HCT116 (cell line): ENCODE measurements at regions not wholly inside any gene's neighbourhood (a gene's known extent, or its start where the extent isn't known, plus 50 kb on each side); places are given as distances from the start of the nearest gene placed in this dataset.

Source experiments
- ATAC-seq: fragments of 200-7000 bp; cut with Tn5 transposase; 2 replicates; pipeline ENCODE4 v1.9.1; 2020; ENCODE audit warnings: mild to moderate bottlenecking, moderate library complexity
- BruUV-seq: library from RNA; stranded (reverse); fragments of 400-500 nt; replicated peaks from 2 replicates; lab custom pipeline; 2021; lab: Mats Ljungman, UMichigan
- CTCF ChIA-PET: fragments of 300-600 bp; sonication (Branson Sonifier 250); formaldehyde crosslinking; loops from one replicate; lab custom pipeline; 2021; ENCODE audit warnings: antibody characterized with exemption; lab: Charles Lee
- POLR2A ChIA-PET: fragments of 300-600, 350-600 bp; sonication (Branson Sonifier 250); formaldehyde crosslinking; loops from one replicate; lab custom pipeline; 2021; ENCODE audit warnings: antibody characterized with exemption; lab: Charles Lee
- RAD21 ChIA-PET, 2 experiments: fragments of 300-600 bp; sonication (Branson Sonifier 250); formaldehyde crosslinking; loops; one replicate each; lab custom pipeline; 2023; ENCODE audit warnings: low total read pairs in 2 of 2; ENCODE audit not compliant: uncharacterized antibody in 2 of 2, unreplicated experiment in 2 of 2, low non-redundant PET in 1 of 2; lab: Charles Lee
- DNase-seq: peaks from one replicate; pipeline ENCODE4 v3.0.0-alpha.2; 2010; ENCODE audit warnings: low read depth, low spot score
- H2AFZ ChIP-seq: fragments of 200-600 bp; shearing (Covaris generic), sonication (generic); 2 replicates; pipeline ENCODE4 v1.6.1; 2017; ENCODE audit warnings: low read depth, mixed run types, mixed read lengths, antibody characterized with exemption, low read length; ENCODE audit not compliant: poor library complexity, severe bottlenecking
- H3K27ac ChIP-seq: 2 replicates; pipeline ENCODE4 v1.5.1; 2012; ENCODE audit warnings: low read depth, low read length
- H3K27me3 ChIP-seq: fragments of 200-600 bp; sonication (generic); 2 replicates; pipeline ENCODE4 v1.6.1; 2016; ENCODE audit warnings: mixed run types, low read length, mixed read lengths; ENCODE audit not compliant: insufficient read depth
- H3K36me3 ChIP-seq, 2 experiments: fragments of 200-500 bp in 1 of 2; fragments of 200-600 bp in 1 of 2; sonication (Bioruptor generic) in 1 of 2; sonication (generic) in 1 of 2; 2 replicates each; pipeline versions ENCODE4 v1.5.1 to v1.6.1; 2014 to 2016; ENCODE audit warnings: low read length in 2 of 2, inconsistent platforms in 1 of 2, mixed read lengths in 1 of 2, mixed run types in 1 of 2; ENCODE audit not compliant: insufficient read depth in 2 of 2, control insufficient read depth in 1 of 2
- H3K4me1 ChIP-seq, 2 experiments: fragments of 200-600 bp in 1 of 2; sonication (generic) in 1 of 2; 2 replicates each; pipeline versions ENCODE4 v1.5.1 to v1.6.1; 2012 to 2017; ENCODE audit warnings: low read length in 2 of 2, inconsistent platforms in 1 of 2, mild to moderate bottlenecking in 1 of 2, mixed read lengths in 1 of 2, mixed run types in 1 of 2, moderate library complexity in 1 of 2; ENCODE audit not compliant: insufficient read depth in 2 of 2, control insufficient read depth in 1 of 2
- H3K4me2 ChIP-seq: fragments of 200-600 bp; sonication (generic); 2 replicates; pipeline ENCODE4 v1.6.1; 2017; ENCODE audit warnings: mixed run types, low read length, mixed read lengths
- H3K4me3 ChIP-seq, 2 experiments: fragments of 200-600 bp in 1 of 2; sonication (generic) in 1 of 2; replicated peaks in 1 of 2; 2 replicates each; pipeline ENCODE4 v1.5.1; 2011 to 2016; ENCODE audit warnings: low read length in 2 of 2, control low read depth in 1 of 2, low read depth in 1 of 2, mild to moderate bottlenecking in 1 of 2, mixed read lengths in 1 of 2, mixed run types in 1 of 2
- H3K79me2 ChIP-seq: fragments of 200-600 bp; sonication (generic); 2 replicates; pipeline ENCODE4 v1.6.1; 2017; ENCODE audit warnings: mild to moderate bottlenecking, mixed run types, low read length, moderate library complexity, mixed read lengths; ENCODE audit not compliant: insufficient read depth
- H3K9ac ChIP-seq: fragments of 200-600 bp; sonication (generic); 2 replicates; pipeline ENCODE4 v1.6.1; 2016; ENCODE audit warnings: low read length, mixed read lengths
- H3K9me2 ChIP-seq: fragments of 200-600 bp; sonication (generic), shearing (Covaris generic); 2 replicates; pipeline ENCODE4 v1.6.1; 2017; ENCODE audit warnings: mixed run types, mild to moderate bottlenecking, moderate library complexity; ENCODE audit not compliant: insufficient read depth
- H3K9me3 ChIP-seq, 2 experiments: fragments of 200-500 bp in 1 of 2; fragments of 200-600 bp in 1 of 2; sonication (Bioruptor generic) in 1 of 2; sonication (generic) in 1 of 2; 2 replicates each; pipeline ENCODE4 v1.6.1; 2014 to 2017; ENCODE audit warnings: low read length in 2 of 2, mixed read lengths in 2 of 2, inconsistent platforms in 1 of 2, low read depth in 1 of 2, mild to moderate bottlenecking in 1 of 2, mixed run types in 1 of 2, moderate library complexity in 1 of 2; ENCODE audit not compliant: control insufficient read depth in 1 of 2, insufficient read depth in 1 of 2
- H4K20me1 ChIP-seq: fragments of 200-600 bp; sonication (generic), shearing (Covaris generic); 2 replicates; pipeline ENCODE4 v1.6.1; 2017; ENCODE audit warnings: mixed run types, mild to moderate bottlenecking, moderate library complexity; ENCODE audit not compliant: insufficient read depth
- ATF3 ChIP-seq: IDR thresholded peaks from 2 replicates; pipeline ENCODE4 v1.6.1; 2012
- CBX3 ChIP-seq: IDR thresholded peaks from 2 replicates; pipeline ENCODE4 v1.6.1; 2012; ENCODE audit warnings: low read depth
- CEBPB ChIP-seq: IDR thresholded peaks from 2 replicates; pipeline ENCODE4 v1.6.1; 2012; ENCODE audit warnings: low read depth
- CTCF ChIP-seq, 3 experiments: fragments of 200-600 bp in 1 of 3; sonication (generic) in 1 of 3; IDR thresholded peaks in 2 of 3; conservative IDR thresholded peaks in 1 of 3; 2 replicates each; pipeline ENCODE4 v1.5.1; 2012 to 2017; ENCODE audit warnings: low read depth in 2 of 3, low read length in 2 of 3, antibody characterized with exemption in 1 of 3, borderline replicate concordance in 1 of 3, control low read depth in 1 of 3, mild to moderate bottlenecking in 1 of 3, mixed read lengths in 1 of 3, mixed run types in 1 of 3, moderate library complexity in 1 of 3; ENCODE audit not compliant: insufficient read depth in 1 of 3
- EGR1 ChIP-seq: IDR thresholded peaks from 2 replicates; pipeline ENCODE4 v1.6.1; 2012; ENCODE audit warnings: low read depth
- EZH2phosphoT487 ChIP-seq: fragments of 200-600 bp; IDR thresholded peaks from 2 replicates; pipeline ENCODE4 v1.6.1; 2018; ENCODE audit warnings: antibody characterized with exemption, borderline replicate concordance
- FOSL1 ChIP-seq: IDR thresholded peaks from 2 replicates; pipeline ENCODE4 v1.6.1; 2012; ENCODE audit warnings: low read depth
- JUND ChIP-seq: IDR thresholded peaks from 2 replicates; pipeline ENCODE4 v1.6.1; 2012
- MAX ChIP-seq: IDR thresholded peaks from 2 replicates; pipeline ENCODE4 v1.6.1; 2012
- POLR2A ChIP-seq: IDR thresholded peaks from 2 replicates; pipeline ENCODE4 v1.7.0; 2011; ENCODE audit warnings: borderline replicate concordance; ENCODE audit not compliant: insufficient read depth, insufficient read length; ENCODE audit errors: extremely low read depth
- RAD21 ChIP-seq: IDR thresholded peaks from 2 replicates; pipeline ENCODE4 v1.6.1; 2012; ENCODE audit warnings: low read depth, mild to moderate bottlenecking
- SP1 ChIP-seq: IDR thresholded peaks from 2 replicates; pipeline ENCODE4 v1.6.1; 2012; ENCODE audit warnings: low read depth
- SRF ChIP-seq: IDR thresholded peaks from 2 replicates; pipeline ENCODE4 v1.6.1; 2012; ENCODE audit warnings: low read depth
- TCF7L2 ChIP-seq: IDR thresholded peaks from 2 replicates; pipeline ENCODE4 v1.7.0; 2011; ENCODE audit warnings: borderline replicate concordance, inconsistent platforms; ENCODE audit not compliant: insufficient read depth, insufficient read length; ENCODE audit errors: extremely low read depth
- YY1 ChIP-seq: IDR thresholded peaks from 2 replicates; pipeline ENCODE4 v1.6.1; 2011; ENCODE audit warnings: low read length, low read depth, moderate library complexity, mild to moderate bottlenecking; ENCODE audit not compliant: insufficient replicate concordance; ENCODE audit errors: extremely low read depth
- ZBTB33 ChIP-seq: IDR thresholded peaks from 2 replicates; pipeline ENCODE4 v1.6.1; 2011; ENCODE audit warnings: mild to moderate bottlenecking, low read length, moderate library complexity; ENCODE audit not compliant: insufficient replicate concordance; ENCODE audit errors: extremely low read depth
- ZFX ChIP-seq: fragments of 450-650 bp; IDR thresholded peaks from 2 replicates; pipeline ENCODE4 v1.6.1; 2017
- intact Hi-C: fragments of 100-400 bp; cut with micrococcal nuclease; formaldehyde crosslinking; loops from 2 replicates; pipeline ENCODE4 v1.10.0; 2022

GRCh38 chr6:11875325-11876109 lies 96.9 kb upstream of the ADTRP start:
- BruUV-seq, result no TSS peak
- ATAC-seq, result no peak
- intact Hi-C loops, result no loop called here

More at GRCh38 chr6:11875325-11876109, 96.9 kb upstream of the ADTRP start:
- CTCF ChIA-PET, result no interaction called here
- RAD21 ChIA-PET, result no interaction called here
- Histone ChIP-seq H3K27ac (no peak overlapping the region), H3K4me2 (no peak overlapping the region), H3K27me3 (no peaks in the 10 kb centered on the region), H3K79me2 (no peaks in the 10 kb centered on the region), H3K4me3 (no peak overlapping the region), H3K9ac (no peak overlapping the region), H3K36me3 (no peaks in the 10 kb centered on the region), H4K20me1 (no peaks in the 10 kb centered on the region; the same call in 1 of the 2 replicates), H3K4me1 (no peaks in the 10 kb centered on the region), H2AFZ (no peak overlapping the region), H3K9me2 (no peaks in the 10 kb centered on the region), H3K9me3 (no peaks in the 10 kb centered on the region)
- DNase-seq, result no peak
- POLR2A ChIA-PET, result no interaction called here
- TF ChIP-seq CEBPB, result no peak
- no peak for TF ChIP-seq ATF3
- TF ChIP-seq RAD21, result no peak
- TF ChIP-seq EZH2phosphoT487, result no peak
- TF ChIP-seq EGR1, result no peak
- no peak for TF ChIP-seq CBX3
- no peak for TF ChIP-seq ZBTB33
- no peak for TF ChIP-seq SRF
- TF ChIP-seq TCF7L2, result no peak
- no peak for TF ChIP-seq SP1
- TF ChIP-seq ZFX, result no peak
- no peak for TF ChIP-seq MAX
- no peak for TF ChIP-seq YY1
- TF ChIP-seq FOSL1, result no peak
- TF ChIP-seq CTCF (IDR thresholded peaks at IDR 0.05 in 2 of 3, conservative IDR thresholded peaks at IDR 0.05 in 1 of 3; ENCODE audit: borderline replicate concordance in 1 of 3, insufficient read depth in 1 of 3, low read depth in 2 of 3, low read length in 2 of 3), result no peak
- TF ChIP-seq JUND, result no peak
- no peak for TF ChIP-seq POLR2A
